ENCODE measurements at regions not wholly inside any gene's neighbourhood (a gene's known extent, or its start where the extent isn't known, plus 50 kb on each side); places are given as distances from the start of the nearest gene placed in this dataset.

DNA sequence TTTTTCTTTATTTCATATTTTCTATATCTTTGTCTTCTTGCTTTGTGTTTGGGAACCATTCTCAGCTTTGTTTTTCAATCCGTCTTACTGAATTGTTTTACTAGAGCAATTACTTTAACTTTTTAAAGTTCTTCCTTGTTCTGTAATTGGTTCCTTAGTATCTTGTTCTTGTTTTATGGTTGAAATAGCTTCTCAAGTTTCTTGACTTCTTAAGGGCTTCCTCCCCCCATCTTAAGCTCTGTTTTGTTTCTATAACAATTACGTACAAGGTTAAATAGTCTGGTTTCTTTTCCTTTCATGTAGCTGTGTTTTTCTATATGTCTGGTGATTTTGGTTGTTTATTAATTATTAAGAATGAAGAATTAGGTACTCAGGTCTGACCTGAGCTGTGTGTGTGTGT, 158.0 kb downstream of the SDHAF3 start:
- TF ChIP-seq, protein P1, sequence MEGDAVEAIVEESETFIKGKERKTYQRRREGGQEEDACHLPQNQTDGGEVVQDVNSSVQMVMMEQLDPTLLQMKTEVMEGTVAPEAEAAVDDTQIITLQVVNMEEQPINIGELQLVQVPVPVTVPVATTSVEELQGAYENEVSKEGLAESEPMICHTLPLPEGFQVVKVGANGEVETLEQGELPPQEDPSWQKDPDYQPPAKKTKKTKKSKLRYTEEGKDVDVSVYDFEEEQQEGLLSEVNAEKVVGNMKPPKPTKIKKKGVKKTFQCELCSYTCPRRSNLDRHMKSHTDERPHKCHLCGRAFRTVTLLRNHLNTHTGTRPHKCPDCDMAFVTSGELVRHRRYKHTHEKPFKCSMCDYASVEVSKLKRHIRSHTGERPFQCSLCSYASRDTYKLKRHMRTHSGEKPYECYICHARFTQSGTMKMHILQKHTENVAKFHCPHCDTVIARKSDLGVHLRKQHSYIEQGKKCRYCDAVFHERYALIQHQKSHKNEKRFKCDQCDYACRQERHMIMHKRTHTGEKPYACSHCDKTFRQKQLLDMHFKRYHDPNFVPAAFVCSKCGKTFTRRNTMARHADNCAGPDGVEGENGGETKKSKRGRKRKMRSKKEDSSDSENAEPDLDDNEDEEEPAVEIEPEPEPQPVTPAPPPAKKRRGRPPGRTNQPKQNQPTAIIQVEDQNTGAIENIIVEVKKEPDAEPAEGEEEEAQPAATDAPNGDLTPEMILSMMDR (IDR thresholded peaks at IDR 0.05): no peak
- no peak for TF ChIP-seq POLR2AphosphoS5 (IDR thresholded peaks at IDR 0.05)
